ENCODE measurements at regions not wholly inside any gene's neighbourhood (a gene's known extent, or its start where the extent isn't known, plus 50 kb on each side); places are given as distances from the start of the nearest gene placed in this dataset.

DNA sequence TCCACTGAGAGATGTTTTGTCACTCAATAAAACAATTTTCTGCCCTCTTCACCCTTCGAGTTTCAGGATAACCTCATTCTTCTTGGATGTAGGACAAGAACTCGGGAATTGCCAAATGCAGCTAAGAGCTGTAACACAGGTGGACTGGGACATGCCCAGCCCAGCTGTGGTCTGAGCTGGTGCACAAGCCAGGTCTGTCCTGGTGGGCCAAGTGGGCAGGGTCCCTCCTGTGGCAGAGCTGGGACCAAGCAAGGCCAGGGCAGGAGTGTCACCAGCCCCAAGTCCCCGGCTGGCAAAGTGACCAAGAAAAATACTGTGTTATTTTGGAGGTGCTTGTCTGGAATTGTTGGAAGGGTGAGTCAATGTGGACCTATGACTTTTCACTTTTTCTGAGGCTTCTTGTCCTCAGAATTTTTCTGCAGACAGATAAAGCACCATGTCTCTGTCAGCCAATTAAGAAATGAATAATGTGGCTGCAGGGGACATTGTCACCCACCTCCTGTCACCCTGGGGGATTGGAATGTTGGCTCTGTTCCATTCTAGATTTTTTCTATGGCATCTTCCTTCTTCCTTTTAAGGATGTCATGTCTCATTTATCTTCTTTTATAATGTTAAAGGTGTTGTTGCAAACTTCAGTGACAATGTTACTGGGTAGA is 645.2 kb upstream of the EPHA6 start:
- TF ChIP-seq POLR2A (IDR thresholded peaks at IDR 0.05): no peak
- TF ChIP-seq, protein P1, sequence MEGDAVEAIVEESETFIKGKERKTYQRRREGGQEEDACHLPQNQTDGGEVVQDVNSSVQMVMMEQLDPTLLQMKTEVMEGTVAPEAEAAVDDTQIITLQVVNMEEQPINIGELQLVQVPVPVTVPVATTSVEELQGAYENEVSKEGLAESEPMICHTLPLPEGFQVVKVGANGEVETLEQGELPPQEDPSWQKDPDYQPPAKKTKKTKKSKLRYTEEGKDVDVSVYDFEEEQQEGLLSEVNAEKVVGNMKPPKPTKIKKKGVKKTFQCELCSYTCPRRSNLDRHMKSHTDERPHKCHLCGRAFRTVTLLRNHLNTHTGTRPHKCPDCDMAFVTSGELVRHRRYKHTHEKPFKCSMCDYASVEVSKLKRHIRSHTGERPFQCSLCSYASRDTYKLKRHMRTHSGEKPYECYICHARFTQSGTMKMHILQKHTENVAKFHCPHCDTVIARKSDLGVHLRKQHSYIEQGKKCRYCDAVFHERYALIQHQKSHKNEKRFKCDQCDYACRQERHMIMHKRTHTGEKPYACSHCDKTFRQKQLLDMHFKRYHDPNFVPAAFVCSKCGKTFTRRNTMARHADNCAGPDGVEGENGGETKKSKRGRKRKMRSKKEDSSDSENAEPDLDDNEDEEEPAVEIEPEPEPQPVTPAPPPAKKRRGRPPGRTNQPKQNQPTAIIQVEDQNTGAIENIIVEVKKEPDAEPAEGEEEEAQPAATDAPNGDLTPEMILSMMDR (IDR thresholded peaks at IDR 0.05): no peak

Measured in thyroid gland (tissue), 4 donors.